OCI-LY7 (cell line): ENCODE measurements at regions not wholly inside any gene's neighbourhood (a gene's known extent, or its start where the extent isn't known, plus 50 kb on each side); places are given as distances from the start of the nearest gene placed in this dataset.

ENCODE experiments used
- BruUV-seq: library from RNA; stranded (reverse); fragments of 400-500 nt; replicated peaks from 2 replicates; lab custom pipeline; 2021; lab: Mats Ljungman, UMichigan
- CTCF ChIA-PET: fragments of 300-600 bp; sonication (Branson Sonifier 250); formaldehyde crosslinking; loops from one replicate; lab custom pipeline; 2022; ENCODE audit warnings: antibody characterized with exemption; ENCODE audit not compliant: unreplicated experiment; lab: Charles Lee
- POLR2A ChIA-PET: fragments of 300-600 bp; sonication (Branson Sonifier 250); formaldehyde crosslinking; loops from one replicate; lab custom pipeline; 2022; ENCODE audit warnings: antibody characterized with exemption; lab: Charles Lee
- DNase-seq: peaks from one replicate; pipeline ENCODE4 v3.0.0-alpha.2; 2015; ENCODE audit warnings: low spot score
- H2AFZ ChIP-seq: fragments of 200-600 bp; sonication (generic), shearing (Covaris generic); 2 replicates; pipeline ENCODE4 v1.6.1; 2014; ENCODE audit warnings: mild to moderate bottlenecking, antibody characterized with exemption, low read length, moderate library complexity
- H3K27ac ChIP-seq: fragments of 200-600 bp; sonication (generic); 2 replicates; pipeline ENCODE4 v1.5.1; 2014; ENCODE audit warnings: mixed run types, low read depth, mild to moderate bottlenecking, moderate library complexity, low read length, inconsistent platforms; ENCODE audit not compliant: poor library complexity, severe bottlenecking
- H3K36me3 ChIP-seq: fragments of 200-600 bp; sonication (generic); 2 replicates; pipeline ENCODE4 v1.6.1; 2014; ENCODE audit warnings: mild to moderate bottlenecking, antibody characterized with exemption, low read length, moderate library complexity, mixed read lengths; ENCODE audit not compliant: insufficient read depth
- H3K4me1 ChIP-seq: fragments of 200-600 bp; sonication (generic); 2 replicates; pipeline ENCODE4 v1.5.1; 2014; ENCODE audit warnings: mild to moderate bottlenecking, low read length; ENCODE audit not compliant: insufficient read depth, poor library complexity, severe bottlenecking
- H3K4me2 ChIP-seq: fragments of 200-600 bp; sonication (generic); 2 replicates; pipeline ENCODE4 v1.6.1; 2014; ENCODE audit warnings: mild to moderate bottlenecking, low read length
- H3K4me3 ChIP-seq: fragments of 200-600 bp; sonication (generic); 2 replicates; pipeline ENCODE4 v1.5.1; 2014; ENCODE audit warnings: mild to moderate bottlenecking, low read depth, low read length; ENCODE audit not compliant: poor library complexity, severe bottlenecking
- H3K79me2 ChIP-seq: fragments of 200-600 bp; sonication (generic); 2 replicates; pipeline ENCODE4 v1.6.1; 2016; ENCODE audit warnings: low read depth, mild to moderate bottlenecking, low read length, moderate library complexity, mixed read lengths; ENCODE audit not compliant: insufficient read depth
- H3K9me2 ChIP-seq: fragments of 200-600 bp; sonication (generic); 2 replicates; pipeline ENCODE4 v1.6.1; 2016; ENCODE audit warnings: mild to moderate bottlenecking, low read length, mixed read lengths; ENCODE audit not compliant: insufficient read depth
- H3K9me3 ChIP-seq: fragments of 200-600 bp; sonication (generic); 2 replicates; pipeline ENCODE4 v1.6.1; 2014; ENCODE audit warnings: mild to moderate bottlenecking, mixed run types, low read length, mixed read lengths
- H4K20me1 ChIP-seq: fragments of 200-600 bp; sonication (generic); 2 replicates; pipeline ENCODE4 v1.6.1; 2014; ENCODE audit warnings: mild to moderate bottlenecking, antibody characterized with exemption, low read length, moderate library complexity, mixed read lengths; ENCODE audit not compliant: insufficient read depth
- CTCF ChIP-seq: fragments of 200-600 bp; sonication (generic); conservative IDR thresholded peaks from 2 replicates; pipeline ENCODE4 v1.5.1; 2014; ENCODE audit warnings: mild to moderate bottlenecking, antibody characterized with exemption, low read length, moderate library complexity, mixed read lengths
- EZH2phosphoT487 ChIP-seq: fragments of 200-600 bp; sonication (generic); IDR thresholded peaks from 2 replicates; pipeline ENCODE4 v1.6.1; 2018; ENCODE audit warnings: low read depth, borderline replicate concordance, mild to moderate bottlenecking, mixed run types, antibody characterized with exemption, low read length, moderate library complexity, mixed read lengths
- intact Hi-C: fragments of 100-400 bp; cut with micrococcal nuclease; formaldehyde crosslinking; loops from one replicate; pipeline ENCODE4 v1.10.0; 2022; ENCODE audit not compliant: unreplicated experiment

- peaks cover 6% of the 10 kb centered on the region for H3K9me3 ChIP-seq
- H3K4me1 ChIP-seq, result no peaks in the 10 kb centered on the region
- no peaks in the 10 kb centered on the region for H3K79me2 ChIP-seq
- no peaks in the 10 kb centered on the region for H4K20me1 ChIP-seq
- no peak overlapping the region for H3K27ac ChIP-seq
- CTCF ChIA-PET, result no interaction called here
- H3K4me2 ChIP-seq, result no peak overlapping the region
- intact Hi-C loops, result no loop called here
- TF ChIP-seq EZH2phosphoT487, result no peak
- no peak for TF ChIP-seq CTCF
- no peaks in the 10 kb centered on the region for H3K36me3 ChIP-seq
- no peak for DNase-seq
- no peak overlapping the region for H2AFZ ChIP-seq
- no peaks in the 10 kb centered on the region for H3K9me2 ChIP-seq
- no TSS peak for BruUV-seq
- POLR2A ChIA-PET, result no interaction called here
- no peak overlapping the region for H3K4me3 ChIP-seq
These were observed 127.1 kb downstream of the CHIC2 start for GRCh38 chr4:53937327-53937726.

GRCh38 chr4:53935780-53936179, 128.6 kb downstream of the CHIC2 start:
- H3K4me3 ChIP-seq, result no peak overlapping the region
- no peaks in the 10 kb centered on the region for H3K4me1 ChIP-seq
- BruUV-seq, result no TSS peak
- no peaks in the 10 kb centered on the region for H3K79me2 ChIP-seq
- TF ChIP-seq EZH2phosphoT487 (no peak), CTCF (no peak)
- no peak for DNase-seq
- H3K4me2 ChIP-seq, result no peak overlapping the region
- intact Hi-C loops, result no loop called here
- no peak overlapping the region for H3K27ac ChIP-seq
- no peaks in the 10 kb centered on the region for H3K36me3 ChIP-seq
- H3K9me2 ChIP-seq, result no peaks in the 10 kb centered on the region
- no peaks in the 10 kb centered on the region for H4K20me1 ChIP-seq
- ChIA-PET CTCF (interaction anchor here (1.2 kb wide), 1 partner anchor 27 kb away, joined by 3 read pairs; no protein-coding TSS in a partner anchor), POLR2A (interaction anchor here (0.7 to 1.7 kb wide), 3 partner anchors 19 to 588 kb away, joined by 4 to 6 read pairs (median 4); no protein-coding TSS in a partner anchor)
- no peak overlapping the region for H2AFZ ChIP-seq
- peaks cover 5% of the 10 kb centered on the region for H3K9me3 ChIP-seq

GRCh38 chr4:53932796-53933610, 131.4 kb downstream of the CHIC2 start:
- Histone ChIP-seq H3K9me3 (no peaks in the 10 kb centered on the region), H2AFZ (no peak overlapping the region), H4K20me1 (no peaks in the 10 kb centered on the region), H3K79me2 (no peaks in the 10 kb centered on the region), H3K27ac (no peak overlapping the region), H3K4me3 (no peak overlapping the region), H3K4me2 (no peak overlapping the region), H3K36me3 (no peaks in the 10 kb centered on the region), H3K9me2 (no peaks in the 10 kb centered on the region), H3K4me1 (peaks cover 20% of the 10 kb centered on the region)
- intact Hi-C loops, result loop anchor here (5.0 kb wide), 1 partner anchor 299 kb away; no protein-coding TSS in a partner anchor
- CTCF ChIA-PET, result no interaction called here
- TF ChIP-seq EZH2phosphoT487 (no peak), CTCF (no peak)
- no peak for DNase-seq
- POLR2A ChIA-PET, result no interaction called here
- no TSS peak for BruUV-seq
